GM10248 (cell line): ENCODE measurements at regions not wholly inside any gene's neighbourhood (a gene's known extent, or its start where the extent isn't known, plus 50 kb on each side); places are given as distances from the start of the nearest gene placed in this dataset.
A peak's percentile ranks its signal among the peaks of the same experiment; 100 is the strongest.

Source experiments
- CTCF ChIA-PET: fragments of 300-600 bp; sonication (Branson Sonifier 250); formaldehyde crosslinking; extraction: SDS; loops from one replicate; lab custom pipeline; 2021; ENCODE audit warnings: antibody characterized with exemption; lab: Yijun Ruan, JAX
- POLR2A ChIA-PET: fragments of 350-650 bp; sonication (Branson Sonifier 250); formaldehyde crosslinking; extraction: SDS; loops from one replicate; lab custom pipeline; 2020; ENCODE audit warnings: antibody characterized with exemption; lab: Yijun Ruan, JAX
- DNase-seq: peaks from one replicate; pipeline ENCODE4 v3.0.0; 2012; ENCODE audit errors: extremely low spot score
- TF ChIP-seq, protein P1 (sequence below): IDR thresholded peaks from 2 replicates; pipeline ENCODE4 v1.5.1; 2012; ENCODE audit warnings: mild to moderate bottlenecking, low read depth; ENCODE audit errors: extremely low read depth, missing control alignments, control extremely low read depth

DNA sequence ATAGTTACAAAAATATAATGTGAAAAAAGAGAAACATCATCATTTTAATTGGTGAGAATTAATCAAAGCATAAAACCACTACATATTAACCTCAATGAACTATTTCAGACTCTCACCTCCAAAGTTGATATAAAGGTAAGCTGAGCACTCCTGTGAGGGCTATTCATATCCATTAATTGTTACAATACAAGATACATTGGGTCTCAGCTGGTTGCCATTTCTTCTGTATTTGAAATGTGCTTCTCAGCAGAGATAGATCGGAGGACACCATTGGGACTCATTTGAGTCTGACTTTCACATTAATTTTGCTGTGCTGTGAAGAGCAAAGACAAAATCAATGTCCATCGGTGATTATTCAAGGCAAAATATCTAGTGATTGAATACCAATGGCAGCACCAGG, 459.5 kb upstream of the GOT2 start:
- ChIA-PET POLR2A (no interaction called here), CTCF (no interaction called here)
- no peak for DNase-seq
- TF ChIP-seq, protein P1, sequence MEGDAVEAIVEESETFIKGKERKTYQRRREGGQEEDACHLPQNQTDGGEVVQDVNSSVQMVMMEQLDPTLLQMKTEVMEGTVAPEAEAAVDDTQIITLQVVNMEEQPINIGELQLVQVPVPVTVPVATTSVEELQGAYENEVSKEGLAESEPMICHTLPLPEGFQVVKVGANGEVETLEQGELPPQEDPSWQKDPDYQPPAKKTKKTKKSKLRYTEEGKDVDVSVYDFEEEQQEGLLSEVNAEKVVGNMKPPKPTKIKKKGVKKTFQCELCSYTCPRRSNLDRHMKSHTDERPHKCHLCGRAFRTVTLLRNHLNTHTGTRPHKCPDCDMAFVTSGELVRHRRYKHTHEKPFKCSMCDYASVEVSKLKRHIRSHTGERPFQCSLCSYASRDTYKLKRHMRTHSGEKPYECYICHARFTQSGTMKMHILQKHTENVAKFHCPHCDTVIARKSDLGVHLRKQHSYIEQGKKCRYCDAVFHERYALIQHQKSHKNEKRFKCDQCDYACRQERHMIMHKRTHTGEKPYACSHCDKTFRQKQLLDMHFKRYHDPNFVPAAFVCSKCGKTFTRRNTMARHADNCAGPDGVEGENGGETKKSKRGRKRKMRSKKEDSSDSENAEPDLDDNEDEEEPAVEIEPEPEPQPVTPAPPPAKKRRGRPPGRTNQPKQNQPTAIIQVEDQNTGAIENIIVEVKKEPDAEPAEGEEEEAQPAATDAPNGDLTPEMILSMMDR: no peak

DNA sequence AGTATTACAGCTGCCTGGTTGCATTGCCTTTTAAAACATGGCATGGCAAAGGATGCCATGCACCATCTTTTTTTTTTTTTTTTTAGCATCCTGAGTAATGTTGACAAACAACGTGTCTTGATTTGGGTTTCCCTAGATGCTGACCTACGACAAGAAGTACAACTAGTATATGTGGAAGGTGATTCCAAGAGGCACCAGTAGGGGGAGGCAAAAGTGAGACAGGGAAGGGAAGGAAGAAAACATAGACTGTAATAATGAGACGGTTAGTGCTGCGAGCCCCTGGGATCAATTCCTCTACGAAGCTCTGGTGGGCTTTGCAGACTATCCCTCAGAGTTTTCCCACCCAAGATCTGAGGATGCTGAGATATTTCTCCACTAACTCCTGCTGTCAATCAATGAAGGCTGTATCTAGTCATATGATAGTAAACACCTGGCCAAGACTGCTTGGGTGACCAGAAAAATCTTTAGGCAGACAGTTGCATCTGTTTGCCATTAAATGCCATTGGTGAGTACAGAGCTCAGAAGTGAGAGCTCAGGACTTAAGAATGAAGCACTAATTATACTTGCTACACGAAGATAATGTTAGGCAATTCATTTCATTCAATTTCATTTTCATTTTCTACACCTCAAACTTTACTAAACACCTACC, 458.6 kb upstream of the GOT2 start:
- TF ChIP-seq, protein P1: peak; percentile 39
- ChIA-PET POLR2A (no interaction called here), CTCF (interaction anchor here (0.9 kb wide), 1 partner anchor 26 kb away, joined by 3 read pairs; no protein-coding TSS in a partner anchor)
- DNase-seq: peak; percentile 8

DNA sequence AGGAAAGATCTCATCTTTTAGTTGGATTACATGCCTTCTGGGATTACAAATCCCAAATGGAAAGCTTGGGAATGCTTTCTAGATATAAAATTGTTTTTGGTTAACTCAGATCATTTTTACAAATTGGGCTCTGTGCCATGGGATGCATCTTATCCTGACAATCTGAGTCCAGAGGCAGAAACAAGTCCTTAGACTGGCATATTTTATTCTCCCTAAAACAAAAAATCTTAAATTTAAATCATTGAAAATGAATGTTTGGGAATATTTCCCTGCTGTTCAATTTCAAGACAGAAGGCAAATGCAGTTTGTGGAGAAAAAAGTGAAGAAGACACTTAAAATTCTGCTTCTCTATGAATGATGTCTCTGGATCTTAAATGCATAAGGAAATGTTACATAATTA, 456.6 kb upstream of the GOT2 start:
- TF ChIP-seq, protein P1: no peak
- ChIA-PET POLR2A (no interaction called here), CTCF (no interaction called here)
- no peak for DNase-seq

DNA sequence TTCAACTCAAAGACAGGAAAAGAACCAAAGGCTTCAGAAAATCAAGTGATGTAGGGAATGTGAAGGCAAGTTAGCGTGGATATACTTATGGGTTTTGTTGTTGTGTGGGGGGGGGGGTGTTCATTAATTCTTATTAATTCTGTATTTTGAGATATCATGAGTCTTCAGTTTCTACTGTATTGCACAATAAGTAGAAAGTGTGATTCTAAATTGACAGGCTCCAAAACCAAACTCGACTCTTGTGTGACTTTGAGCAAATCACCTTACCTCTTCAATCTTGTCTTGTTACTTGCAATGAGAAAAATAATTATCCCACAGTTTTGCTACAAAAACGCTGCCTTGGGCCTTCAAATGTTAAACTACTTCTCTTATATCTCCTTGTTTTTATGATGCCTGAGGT, 453.9 kb upstream of the GOT2 start:
- TF ChIP-seq, protein P1: no peak
- DNase-seq: no peak
- ChIA-PET POLR2A (no interaction called here), CTCF (no interaction called here)

DNA sequence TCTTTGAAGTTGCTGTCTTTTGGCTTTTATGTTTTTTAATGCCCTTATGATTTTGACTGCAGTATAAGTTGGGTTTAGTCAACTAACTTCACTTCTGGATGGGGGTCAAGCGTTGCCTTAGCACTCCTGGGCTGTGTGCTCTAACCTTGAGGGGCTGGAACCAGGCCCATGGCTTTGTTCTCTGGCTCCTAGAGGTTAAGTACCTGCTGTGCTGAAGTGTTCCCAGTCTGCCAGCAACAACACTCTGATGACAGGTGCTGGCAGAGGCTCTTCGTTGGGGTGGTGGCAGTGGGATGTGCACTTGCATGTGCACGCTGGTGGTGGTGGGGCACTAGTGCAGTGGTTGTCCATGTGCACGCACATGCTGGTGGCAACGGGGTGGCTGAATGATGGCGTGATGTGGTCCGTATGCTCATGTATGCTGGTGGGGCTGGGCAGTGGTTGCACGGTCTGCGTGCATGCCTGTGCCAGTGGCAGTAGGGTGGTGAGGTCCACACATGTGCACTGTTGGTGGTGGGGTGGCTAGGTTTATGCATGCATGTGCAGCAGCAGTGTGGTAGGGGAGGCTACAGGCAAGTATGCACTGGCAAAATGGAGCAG, 447.8 kb upstream of the GOT2 start:
- no peak for DNase-seq
- CTCF ChIA-PET: no interaction called here
- TF ChIP-seq, protein P1: no peak

DNA sequence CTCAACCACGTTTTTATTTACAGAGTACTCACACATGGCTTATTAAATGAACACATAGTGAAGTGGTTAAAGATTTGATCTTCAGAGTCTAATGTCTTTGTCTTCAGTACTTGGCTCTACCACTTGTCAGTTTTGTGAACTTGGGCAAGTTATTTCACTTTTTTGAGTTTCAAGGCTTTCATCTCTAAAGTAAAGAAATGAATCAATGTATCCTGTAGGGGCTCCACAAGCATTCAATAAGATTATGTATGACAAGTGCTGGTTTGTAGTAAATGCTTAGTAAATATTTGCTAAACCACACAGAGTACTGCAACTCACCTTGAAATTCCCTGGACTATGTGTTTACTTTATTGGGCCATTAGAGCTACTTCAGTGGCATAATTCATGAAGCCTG, 446.0 kb upstream of the GOT2 start:
- DNase-seq: no peak
- ChIA-PET CTCF (no interaction called here), POLR2A (no interaction called here)
- TF ChIP-seq, protein P1: no peak

More for the DNA sequence above, 447.8 kb upstream of the GOT2 start:
- POLR2A ChIA-PET: no interaction called here
